GM21423 (cell line): ENCODE measurements at regions not wholly inside any gene's neighbourhood (a gene's known extent, or its start where the extent isn't known, plus 50 kb on each side); places are given as distances from the start of the nearest gene placed in this dataset.
"Not testable (repeated sequence)": the region's sequence is repeated elsewhere in the genome, so short reads cannot be mapped to it uniquely, and the experiment has no call there.

Experiments used
- ATAC-seq: cut with Tn5 transposase; IDR thresholded peaks from one replicate; pipeline ENCODE4 v1.9.1; 2021; ENCODE audit warnings: mild to moderate bottlenecking, moderate library complexity; ENCODE audit not compliant: unreplicated experiment

GRCh38 chr20:39751557-39752137, 789.5 kb downstream of the DHX35 start:
- ATAC-seq: no peak

GRCh38 chr20:39745380-39745779, 783.2 kb downstream of the DHX35 start:
- ATAC-seq: no peak

GRCh38 chr20:39738651-39739050, 776.5 kb downstream of the DHX35 start:
- ATAC-seq: no peak

- no peak for ATAC-seq
Observed at GRCh38 chr20:39736434-39737327, 774.5 kb downstream of the DHX35 start.

GRCh38 chr20:39725513-39725912, 763.4 kb downstream of the DHX35 start:
- not testable (repeated sequence) for ATAC-seq

GRCh38 chr20:39719293-39719692, 757.1 kb downstream of the DHX35 start:
- no peak for ATAC-seq

- ATAC-seq: no peak
Observed at GRCh38 chr20:39717936-39718335, 755.8 kb downstream of the DHX35 start.

GRCh38 chr20:39716796-39717341, 754.7 kb downstream of the DHX35 start:
- no peak for ATAC-seq

- no peak for ATAC-seq
Observed at GRCh38 chr20:39713076-39713840, 751.1 kb downstream of the DHX35 start.

- no peak for ATAC-seq
Observed at GRCh38 chr20:39706184-39706663, 744.1 kb downstream of the DHX35 start.

GRCh38 chr20:39705032-39705431, 742.9 kb downstream of the DHX35 start:
- ATAC-seq: no peak

GRCh38 chr20:39703357-39703756, 741.2 kb downstream of the DHX35 start:
- ATAC-seq: not testable (repeated sequence)

- ATAC-seq: no peak
Observed at GRCh38 chr20:39702701-39703349, 740.7 kb downstream of the DHX35 start.

- no peak for ATAC-seq
Observed at GRCh38 chr20:39700528-39700927, 738.4 kb downstream of the DHX35 start.

GRCh38 chr20:39699166-39699725, 737.1 kb downstream of the DHX35 start:
- no peak for ATAC-seq

GRCh38 chr20:39698752-39699151, 736.6 kb downstream of the DHX35 start:
- no peak for ATAC-seq

GRCh38 chr20:39691151-39691862, 729.2 kb downstream of the DHX35 start:
- ATAC-seq: no peak

- no peak for ATAC-seq
Observed at GRCh38 chr20:39676857-39677391, 714.8 kb downstream of the DHX35 start.

GRCh38 chr20:39676241-39676640, 714.1 kb downstream of the DHX35 start:
- no peak for ATAC-seq
